Upper lobe of left lung (tissue), 4 donors: ENCODE measurements at regions not wholly inside any gene's neighbourhood (a gene's known extent, or its start where the extent isn't known, plus 50 kb on each side); places are given as distances from the start of the nearest gene placed in this dataset.

Source experiments
- CTCF ChIP-seq, 6 experiments: fragments of 450-650 bp in 4 of 6; fragments of 200-600 bp in 2 of 6; sonication (generic) in 2 of 6; IDR thresholded peaks; one replicate each; pipeline ENCODE4 v1.5.1; 2016 to 2019; ENCODE audit warnings: antibody characterized with exemption in 6 of 6
- EP300 ChIP-seq, 4 donors: sonication (generic); formaldehyde crosslinking; IDR thresholded peaks; one replicate each; pipeline ENCODE4 v1.5.1; 2017; ENCODE audit warnings: antibody characterized with exemption in 4 of 4, control low read depth in 2 of 4

DNA sequence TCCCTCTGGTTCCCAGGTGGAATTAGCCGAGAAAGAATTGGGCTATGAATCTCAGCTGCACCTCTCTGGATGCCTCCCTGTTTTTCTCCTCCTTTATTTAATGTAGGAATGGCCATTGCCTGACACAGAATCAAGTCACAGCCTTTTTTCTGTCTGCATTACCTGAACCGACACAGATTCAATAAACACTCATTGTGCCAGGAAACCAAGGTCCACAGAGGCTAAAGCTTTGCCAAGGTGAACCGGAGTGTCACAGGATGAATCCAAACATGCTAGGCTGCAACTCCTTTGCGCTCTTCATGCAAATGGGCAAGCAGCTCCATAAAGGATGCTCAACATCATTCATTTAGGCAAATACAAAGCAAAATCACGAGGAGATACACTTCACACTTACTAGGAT, 199.8 kb upstream of the AGTR2 start:
- no peak for TF ChIP-seq CTCF (IDR thresholded peaks at IDR 0.05)
- TF ChIP-seq EP300 (IDR thresholded peaks at IDR 0.05): no peak
